Retinal pigment epithelial cell (primary cell): ENCODE measurements at regions not wholly inside any gene's neighbourhood (a gene's known extent, or its start where the extent isn't known, plus 50 kb on each side); places are given as distances from the start of the nearest gene placed in this dataset.
"Not testable (repeated sequence)": the region's sequence is repeated elsewhere in the genome, so short reads cannot be mapped to it uniquely, and the experiment has no call there.

ENCODE experiments used
- DNase-seq: peaks from one replicate; pipeline ENCODE4 v3.0.0-alpha.2; 2010; ENCODE audit warnings: low read depth
- H3K4me3 ChIP-seq: 2 replicates; pipeline ENCODE4 v1.5.1; 2011; ENCODE audit warnings: mild to moderate bottlenecking, low read length, control low read depth, moderate library complexity
- CTCF ChIP-seq: conservative IDR thresholded peaks from 2 replicates; pipeline ENCODE4 v1.5.1; 2011; ENCODE audit warnings: low read depth, low read length, control low read depth, inconsistent platforms

- DNase-seq: no peak
These were observed 137.1 kb upstream of the KCND3 start for GRCh38 chr1:112126598-112126997.

GRCh38 chr1:112127606-112128005, 138.1 kb upstream of the KCND3 start:
- H3K4me3 ChIP-seq, DNase-seq: not testable (repeated sequence)

More at GRCh38 chr1:112126598-112126997, 137.1 kb upstream of the KCND3 start:
- no peak for TF ChIP-seq CTCF
- H3K4me3 ChIP-seq: no peak overlapping the region

GRCh38 chr1:112133487-112133886, 144.0 kb upstream of the KCND3 start:
- no peak for TF ChIP-seq CTCF
- DNase-seq: no peak
- no peak overlapping the region for H3K4me3 ChIP-seq

GRCh38 chr1:112140743-112141142, 151.3 kb upstream of the KCND3 start:
- DNase-seq: no peak
- no peak for TF ChIP-seq CTCF
- H3K4me3 ChIP-seq: no peak overlapping the region

- DNase-seq: no peak
- no peak for TF ChIP-seq CTCF
- H3K4me3 ChIP-seq: no peak overlapping the region
These were observed 151.8 kb upstream of the KCND3 start for GRCh38 chr1:112141301-112141700.

- no peak for TF ChIP-seq CTCF
- no peak for DNase-seq
- H3K4me3 ChIP-seq: no peak overlapping the region
These were observed 152.5 kb upstream of the KCND3 start for GRCh38 chr1:112141923-112142322.

- H3K4me3 ChIP-seq: no peak overlapping the region
- DNase-seq: no peak
- TF ChIP-seq CTCF: no peak
These were observed 154.5 kb upstream of the KCND3 start for GRCh38 chr1:112143871-112144441.
